HG02798 (cell line): ENCODE measurements at regions not wholly inside any gene's neighbourhood (a gene's known extent, or its start where the extent isn't known, plus 50 kb on each side); places are given as distances from the start of the nearest gene placed in this dataset.

ENCODE experiments used
- ATAC-seq: cut with Tn5 transposase; IDR thresholded peaks from one replicate; pipeline ENCODE4 v1.9.1; 2021; ENCODE audit warnings: mild to moderate bottlenecking; ENCODE audit not compliant: unreplicated experiment, poor library complexity

GRCh38 chr1:219438386-219438785 is 174.5 kb downstream of the ZC3H11B start:
- no peak for ATAC-seq

GRCh38 chr1:219434923-219435297 is 178.0 kb downstream of the ZC3H11B start:
- no peak for ATAC-seq

GRCh38 chr1:219434285-219434922 is 178.5 kb downstream of the ZC3H11B start:
- ATAC-seq = no peak

- ATAC-seq = no peak
Observed at GRCh38 chr1:219433496-219434131, 179.3 kb downstream of the ZC3H11B start.

GRCh38 chr1:219433001-219433400 is 179.9 kb downstream of the ZC3H11B start:
- no peak for ATAC-seq

GRCh38 chr1:219432191-219432606 is 180.7 kb downstream of the ZC3H11B start:
- no peak for ATAC-seq

- ATAC-seq = no peak
Observed at GRCh38 chr1:219430419-219430818, 182.5 kb downstream of the ZC3H11B start.

- ATAC-seq = no peak
Observed at GRCh38 chr1:219428651-219429050, 184.3 kb downstream of the ZC3H11B start.

- ATAC-seq = no peak
Observed at GRCh38 chr1:219427989-219428388, 184.9 kb downstream of the ZC3H11B start.

GRCh38 chr1:219427403-219427802 is 185.5 kb downstream of the ZC3H11B start:
- peak; percentile 33 for ATAC-seq

GRCh38 chr1:219422811-219423598 is 189.9 kb downstream of the ZC3H11B start:
- peak; percentile 60 for ATAC-seq

- no peak for ATAC-seq
Observed at GRCh38 chr1:219420913-219421312, 192.0 kb downstream of the ZC3H11B start.

- ATAC-seq = no peak
Observed at GRCh38 chr1:219419860-219420259, 193.0 kb downstream of the ZC3H11B start.

- no peak for ATAC-seq
Observed at GRCh38 chr1:219419065-219419464, 193.8 kb downstream of the ZC3H11B start.

GRCh38 chr1:219417610-219418009 is 195.3 kb downstream of the ZC3H11B start:
- ATAC-seq = no peak

- ATAC-seq = peak; percentile 97
Observed at GRCh38 chr1:219416598-219417238, 196.2 kb downstream of the ZC3H11B start.

GRCh38 chr1:219415915-219416314 is 197.0 kb downstream of the ZC3H11B start:
- no peak for ATAC-seq

- ATAC-seq = no peak
Observed at GRCh38 chr1:219415433-219415832, 197.5 kb downstream of the ZC3H11B start.

GRCh38 chr1:219414250-219414649 is 198.7 kb downstream of the ZC3H11B start:
- no peak for ATAC-seq

GRCh38 chr1:219413536-219413935 is 199.4 kb downstream of the ZC3H11B start:
- no peak for ATAC-seq

- ATAC-seq = no peak
Observed at GRCh38 chr1:219412772-219413171, 200.1 kb downstream of the ZC3H11B start.
